ENCODE measurements at regions not wholly inside any gene's neighbourhood (a gene's known extent, or its start where the extent isn't known, plus 50 kb on each side); places are given as distances from the start of the nearest gene placed in this dataset.
"Not testable (repeated sequence)": the region's sequence is repeated elsewhere in the genome, so short reads cannot be mapped to it uniquely, and the experiment has no call there.

DNA sequence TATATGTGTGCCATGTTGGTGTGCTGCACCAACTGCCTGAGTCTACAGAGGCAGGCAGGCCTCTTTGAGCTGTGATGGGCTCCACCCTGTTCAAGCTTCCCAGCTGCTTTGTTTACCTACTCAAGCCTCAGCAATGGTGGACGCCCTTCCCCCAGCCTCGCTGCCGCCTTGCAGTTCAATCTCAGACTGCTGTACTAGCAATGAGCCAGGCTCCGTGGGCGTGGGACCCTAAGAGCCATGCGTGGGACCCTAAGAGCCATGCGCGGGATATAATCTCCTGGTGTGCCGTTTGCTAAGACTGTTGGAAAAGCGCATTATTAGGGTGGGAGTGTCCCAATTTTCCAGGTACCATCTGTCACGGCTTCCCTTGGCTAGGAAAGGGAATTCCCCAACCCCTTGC, 388.4 kb upstream of the ARX start:
- TF ChIP-seq EZH2 (IDR thresholded peaks at IDR 0.05; ENCODE audit: borderline replicate concordance, low read depth, low read length, poor library complexity, severe bottlenecking), result not testable (repeated sequence)
- TF ChIP-seq, protein P1, sequence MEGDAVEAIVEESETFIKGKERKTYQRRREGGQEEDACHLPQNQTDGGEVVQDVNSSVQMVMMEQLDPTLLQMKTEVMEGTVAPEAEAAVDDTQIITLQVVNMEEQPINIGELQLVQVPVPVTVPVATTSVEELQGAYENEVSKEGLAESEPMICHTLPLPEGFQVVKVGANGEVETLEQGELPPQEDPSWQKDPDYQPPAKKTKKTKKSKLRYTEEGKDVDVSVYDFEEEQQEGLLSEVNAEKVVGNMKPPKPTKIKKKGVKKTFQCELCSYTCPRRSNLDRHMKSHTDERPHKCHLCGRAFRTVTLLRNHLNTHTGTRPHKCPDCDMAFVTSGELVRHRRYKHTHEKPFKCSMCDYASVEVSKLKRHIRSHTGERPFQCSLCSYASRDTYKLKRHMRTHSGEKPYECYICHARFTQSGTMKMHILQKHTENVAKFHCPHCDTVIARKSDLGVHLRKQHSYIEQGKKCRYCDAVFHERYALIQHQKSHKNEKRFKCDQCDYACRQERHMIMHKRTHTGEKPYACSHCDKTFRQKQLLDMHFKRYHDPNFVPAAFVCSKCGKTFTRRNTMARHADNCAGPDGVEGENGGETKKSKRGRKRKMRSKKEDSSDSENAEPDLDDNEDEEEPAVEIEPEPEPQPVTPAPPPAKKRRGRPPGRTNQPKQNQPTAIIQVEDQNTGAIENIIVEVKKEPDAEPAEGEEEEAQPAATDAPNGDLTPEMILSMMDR (conservative IDR thresholded peaks at IDR 0.05; ENCODE audit: low read depth, low read length), result not testable (repeated sequence)

Measured in A673 (cell line).